Adrenal gland (tissue), 9 donors: ENCODE measurements at regions not wholly inside any gene's neighbourhood (a gene's known extent, or its start where the extent isn't known, plus 50 kb on each side); places are given as distances from the start of the nearest gene placed in this dataset.

Source experiments
- DNase-seq, 7 donors: peaks; one replicate each; pipeline ENCODE4 v3.0.0-alpha.2; 2019 to 2020
- H3K27ac ChIP-seq, 5 donors: fragments of 200-600 bp; sonication (generic) in 4 of 5; 1 replicate in 3 of 5; 2 replicates in 2 of 5; pipeline versions ENCODE4 v1.5.1 to v1.8.0; 2016 to 2020; ENCODE audit warnings: mild to moderate bottlenecking in 1 of 5
- H3K27me3 ChIP-seq: fragments of 200-600 bp; 2 replicates; pipeline ENCODE4 v1.8.0; 2021
- H3K36me3 ChIP-seq, 2 donors: fragments of 200-600 bp; replicated peaks in 1 of 2; 1 replicate in 1 of 2; 2 replicates in 1 of 2; pipeline versions ENCODE4 v1.5.1 to v1.8.0; 2018 to 2022
- H3K4me1 ChIP-seq, 2 donors: fragments of 200-600 bp; replicated peaks in 1 of 2; 1 replicate in 1 of 2; 2 replicates in 1 of 2; pipeline versions ENCODE4 v1.5.1 to v1.8.0; 2018 to 2021
- H3K4me3 ChIP-seq, 4 donors: fragments of 200-600 bp; sonication (generic) in 3 of 4; one replicate each; pipeline ENCODE4 v1.5.1; 2016 to 2018
- H3K9me3 ChIP-seq, 3 donors: fragments of 200-600 bp; sonication (generic) in 1 of 3; replicated peaks in 1 of 3; 1 replicate in 2 of 3; 2 replicates in 1 of 3; pipeline versions ENCODE4 v1.5.1 to v1.8.0; 2016 to 2021
- CTCF ChIP-seq, 6 experiments: fragments of 450-650 bp in 4 of 6; fragments of 200-600 bp in 2 of 6; sonication (generic) in 1 of 6; IDR thresholded peaks; 1 replicate in 5 of 6; 2 replicates in 1 of 6; pipeline versions ENCODE4 v1.5.1 to v1.8.0; 2016 to 2021; ENCODE audit warnings: antibody characterized with exemption in 6 of 6, mild to moderate bottlenecking in 2 of 6, moderate library complexity in 1 of 6
- POLR2A ChIP-seq, 2 donors: fragments of 450-650 bp; IDR thresholded peaks; one replicate each; pipeline ENCODE4 v1.6.1; 2017; ENCODE audit warnings: antibody characterized with exemption in 2 of 2, mild to moderate bottlenecking in 2 of 2, moderate library complexity in 1 of 2
- WGBS, 4 donors: extraction: QIAGEN DNeasy Blood & Tissue Kit in 2 of 4; methylation state at CpG; one replicate each; pipeline versions ENCODE4 v1.1.5 to v1.1.7; 2013 to 2017; 5-methylcytosine and 5-hydroxymethylcytosine counted together
- intact Hi-C, 2 donors: fragments of 100-400 bp; cut with DNase I; formaldehyde crosslinking; loops; one replicate each; pipeline versions ENCODE4 v1.14.1 to v1.15.0; 2022 to 2023
- donor health status: healthy with polysubstance abuse.
- donor health status: Bipolar disorder and iron deficiency.
- donor health status: DM: yes; HTN: yes; CAD: no.
- donor health status: DM: no; HTN: no; CAD: no.
- donor health status: DM: no; HTN: no; CAD: no.

GRCh38 chr17:53314521-53314920 lies 508.2 kb upstream of the KIF2B start:
- no peaks in the 10 kb centered on the region for H3K27me3 ChIP-seq
- WGBS, 4 donors, result 71 to 82% (median 76%) methylated on average over 3 of the region's 3 CpGs
- no peaks in the 10 kb centered on the region for H3K36me3 ChIP-seq
- peaks cover 0 to 4% (median 0%) of the 10 kb centered on the region in 3 donors for H3K9me3 ChIP-seq
- TF ChIP-seq POLR2A (IDR thresholded peaks at IDR 0.05) (no peak), CTCF (IDR thresholded peaks at IDR 0.05) (no peak)
- H3K27ac ChIP-seq, result no peak overlapping the region
- intact Hi-C loops, result loop anchor here in 1 of 2 donors (5.0 kb wide), 1 partner anchor 212 kb away; no protein-coding TSS in a partner anchor
- no peak for DNase-seq
- H3K4me3 ChIP-seq, result no peak overlapping the region
- H3K4me1 ChIP-seq, result no peaks in the 10 kb centered on the region

- DNase-seq, result no peak
- no peak overlapping the region for H3K4me3 ChIP-seq
- H3K36me3 ChIP-seq, result no peaks in the 10 kb centered on the region
- no peak overlapping the region for H3K27ac ChIP-seq
- intact Hi-C loops, result loop anchor here in 1 of 2 donors (5.0 kb wide), 1 partner anchor 211 kb away; no protein-coding TSS in a partner anchor
- no peaks in the 10 kb centered on the region for H3K4me1 ChIP-seq
- no peaks in the 10 kb centered on the region for H3K27me3 ChIP-seq
- H3K9me3 ChIP-seq, result peaks cover 0 to 4% (median 0%) of the 10 kb centered on the region in 3 donors
- WGBS, 4 donors, result 54 to 66% (median 60%) methylated on average over 2 of the region's 2 CpGs
- TF ChIP-seq CTCF (IDR thresholded peaks at IDR 0.05) (no peak), POLR2A (IDR thresholded peaks at IDR 0.05) (no peak)
These were observed 509.0 kb upstream of the KIF2B start for GRCh38 chr17:53313746-53314145.

DNA sequence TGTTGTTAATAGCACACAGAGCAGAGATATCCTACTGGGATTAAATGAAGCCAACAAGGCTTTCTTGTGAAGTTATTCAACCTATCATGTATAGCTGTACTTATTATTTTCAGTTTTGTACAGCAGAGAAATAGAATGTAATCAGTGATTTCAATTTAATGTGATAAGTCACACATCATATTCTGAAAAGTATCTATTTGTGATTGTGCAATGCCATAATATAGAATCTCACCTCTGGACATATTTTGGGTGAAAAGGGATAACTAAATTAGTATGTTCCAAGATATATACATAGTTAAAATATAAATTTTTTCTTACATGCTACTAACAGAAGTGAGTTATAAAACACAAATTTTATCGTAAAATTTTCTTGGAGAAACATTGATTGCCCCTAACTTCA lies 544.3 kb upstream of the KIF2B start:
- H3K4me1 ChIP-seq, result no peaks in the 10 kb centered on the region
- TF ChIP-seq CTCF (IDR thresholded peaks at IDR 0.05), result no peak
- TF ChIP-seq POLR2A (IDR thresholded peaks at IDR 0.05), result no peak
- intact Hi-C loops, result no loop called here

DNA sequence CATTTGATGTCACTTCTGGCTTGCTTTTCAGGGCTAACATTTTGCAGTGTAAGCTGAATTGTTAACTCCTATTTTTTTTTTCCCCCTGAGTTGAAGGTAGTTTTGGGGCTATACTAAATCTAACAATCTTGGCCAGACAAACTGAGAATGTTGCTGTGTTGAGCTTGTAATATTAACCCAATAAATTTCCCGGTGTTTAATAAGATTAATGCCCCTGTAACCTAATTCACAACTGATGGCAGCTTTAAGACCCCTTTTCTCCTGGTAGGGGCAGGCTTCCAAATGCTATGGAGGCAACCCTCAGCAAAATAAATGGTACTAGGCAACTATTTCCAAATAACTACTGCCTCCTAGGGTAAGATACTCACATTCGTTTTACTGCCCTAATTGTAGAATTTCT lies 549.6 kb upstream of the KIF2B start:
- 50 to 69% (median 56%) methylated on average over 2 of the region's 2 CpGs for WGBS, 4 donors

More for the DNA sequence above, 544.3 kb upstream of the KIF2B start:
- H3K9me3 ChIP-seq, result no peaks in the 10 kb centered on the region
- no peak overlapping the region for H3K27ac ChIP-seq
- H3K36me3 ChIP-seq, result no peaks in the 10 kb centered on the region
- WGBS, 4 donors, result 66 to 85% (median 81%) methylated on average over 1 of the region's 1 CpG
- H3K4me3 ChIP-seq, result no peak overlapping the region
- DNase-seq, result no peak
- no peaks in the 10 kb centered on the region for H3K27me3 ChIP-seq

More for the DNA sequence above, 549.6 kb upstream of the KIF2B start:
- Histone ChIP-seq H3K27ac (no peak overlapping the region), H3K9me3 (no peaks in the 10 kb centered on the region), H3K36me3 (no peaks in the 10 kb centered on the region), H3K27me3 (no peaks in the 10 kb centered on the region), H3K4me1 (no peaks in the 10 kb centered on the region), H3K4me3 (no peak overlapping the region)
- DNase-seq, result no peak
- TF ChIP-seq CTCF (IDR thresholded peaks at IDR 0.05) (no peak), POLR2A (IDR thresholded peaks at IDR 0.05) (no peak)
- intact Hi-C loops, result no loop called here
